GM19351 (cell line): ENCODE measurements at regions not wholly inside any gene's neighbourhood (a gene's known extent, or its start where the extent isn't known, plus 50 kb on each side); places are given as distances from the start of the nearest gene placed in this dataset.
"Not testable (repeated sequence)": the region's sequence is repeated elsewhere in the genome, so short reads cannot be mapped to it uniquely, and the experiment has no call there.

Experiments
- ATAC-seq: cut with Tn5 transposase; IDR thresholded peaks from one replicate; pipeline ENCODE4 v1.9.1; 2021; ENCODE audit warnings: mild to moderate bottlenecking, moderate library complexity; ENCODE audit not compliant: unreplicated experiment

- no peak for ATAC-seq
Observed at GRCh38 chr3:163347944-163348343, 1730.4 kb downstream of the SI start.

- ATAC-seq, result no peak
Observed at GRCh38 chr3:163335429-163335828, 1742.9 kb downstream of the SI start.

GRCh38 chr3:163328680-163329079 is 1749.6 kb downstream of the SI start:
- no peak for ATAC-seq

- no peak for ATAC-seq
Observed at GRCh38 chr3:163327086-163327485, 1751.2 kb downstream of the SI start.

GRCh38 chr3:163315786-163316185 is 1762.5 kb downstream of the SI start:
- ATAC-seq, result no peak

GRCh38 chr3:163306405-163306804 is 1771.9 kb downstream of the SI start:
- ATAC-seq, result no peak

DNA sequence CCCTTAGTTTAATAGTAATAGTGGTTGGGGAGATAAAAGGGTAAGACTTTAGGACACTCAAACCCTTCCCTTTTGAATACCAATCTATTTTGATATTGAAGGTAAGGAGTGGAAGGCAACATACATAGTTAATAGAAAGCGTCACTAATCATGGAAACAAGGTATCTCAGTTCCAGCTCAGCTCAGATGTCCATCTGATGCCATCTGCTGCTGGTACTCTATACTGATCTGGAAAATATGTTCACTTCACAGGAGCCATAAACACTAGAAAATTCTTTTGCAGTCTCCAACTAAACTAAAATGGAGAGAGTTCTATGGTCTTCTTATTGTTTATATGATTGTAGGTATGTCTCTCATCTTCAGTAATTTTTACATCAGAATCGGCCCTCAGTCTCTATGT is 1777.1 kb downstream of the OTOL1 start:
- ATAC-seq, result no peak

DNA sequence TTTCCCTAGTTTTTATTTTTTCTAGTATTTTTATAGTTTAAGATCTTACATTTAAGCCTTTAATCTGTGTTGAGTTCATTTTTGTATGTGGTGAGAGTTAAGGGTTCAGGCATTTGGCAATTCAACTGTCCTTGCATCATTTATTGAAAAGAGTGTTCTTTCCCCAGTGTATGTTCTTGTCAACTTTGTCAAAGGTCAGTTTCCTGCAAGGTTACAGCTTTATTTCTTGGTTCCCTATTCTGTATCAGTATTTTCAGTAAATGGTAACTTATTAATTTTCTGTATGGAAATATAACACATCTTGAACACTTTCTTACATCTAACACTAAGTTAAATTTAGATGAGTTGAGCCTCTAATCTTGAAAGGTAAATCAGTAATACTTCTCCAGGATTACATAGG is 1770.1 kb downstream of the OTOL1 start:
- ATAC-seq, result no peak

- ATAC-seq, result no peak
Observed at GRCh38 chr3:163261618-163262017, 1765.0 kb downstream of the OTOL1 start.

DNA sequence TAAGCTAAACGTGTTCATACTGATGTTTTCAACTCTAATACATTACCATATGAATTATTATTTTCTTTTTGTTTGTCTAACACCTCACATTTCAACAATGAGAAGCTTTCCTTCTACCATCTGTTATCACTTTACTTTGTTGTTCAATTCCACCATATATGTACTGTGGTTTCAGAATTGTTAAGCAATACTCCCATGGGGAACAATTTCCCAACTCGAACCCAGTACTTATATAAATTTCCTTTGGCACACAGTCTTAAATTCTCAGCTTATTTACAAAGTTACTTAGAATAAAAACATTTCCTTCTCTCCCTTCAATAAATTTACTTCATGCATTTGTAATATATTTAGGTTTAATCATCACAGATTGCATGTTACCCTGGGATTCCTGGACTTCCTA is 1764.4 kb downstream of the OTOL1 start:
- no peak for ATAC-seq

DNA sequence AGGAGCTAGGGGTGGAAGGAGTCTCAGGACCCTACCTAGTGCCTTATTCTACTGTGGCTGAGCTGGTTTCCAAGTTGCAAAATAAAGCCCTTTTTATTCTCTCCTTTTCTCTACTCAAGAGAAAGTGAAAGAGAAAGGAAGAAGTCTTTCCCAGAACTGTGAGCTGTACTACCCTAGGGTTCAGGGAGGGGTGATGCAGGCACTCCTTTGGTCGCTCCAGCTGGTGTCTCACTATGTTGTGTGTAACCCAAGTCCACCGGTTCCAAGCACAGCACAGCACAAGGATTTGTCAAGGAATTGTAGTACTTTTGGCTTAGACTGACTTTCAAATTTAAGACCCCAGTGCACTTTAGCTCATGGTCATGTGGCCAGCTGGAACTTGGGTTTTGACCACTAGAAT is 1721.7 kb downstream of the OTOL1 start:
- no peak for ATAC-seq

- no peak for ATAC-seq
Observed at GRCh38 chr3:163213838-163214237, 1717.2 kb downstream of the OTOL1 start.

DNA sequence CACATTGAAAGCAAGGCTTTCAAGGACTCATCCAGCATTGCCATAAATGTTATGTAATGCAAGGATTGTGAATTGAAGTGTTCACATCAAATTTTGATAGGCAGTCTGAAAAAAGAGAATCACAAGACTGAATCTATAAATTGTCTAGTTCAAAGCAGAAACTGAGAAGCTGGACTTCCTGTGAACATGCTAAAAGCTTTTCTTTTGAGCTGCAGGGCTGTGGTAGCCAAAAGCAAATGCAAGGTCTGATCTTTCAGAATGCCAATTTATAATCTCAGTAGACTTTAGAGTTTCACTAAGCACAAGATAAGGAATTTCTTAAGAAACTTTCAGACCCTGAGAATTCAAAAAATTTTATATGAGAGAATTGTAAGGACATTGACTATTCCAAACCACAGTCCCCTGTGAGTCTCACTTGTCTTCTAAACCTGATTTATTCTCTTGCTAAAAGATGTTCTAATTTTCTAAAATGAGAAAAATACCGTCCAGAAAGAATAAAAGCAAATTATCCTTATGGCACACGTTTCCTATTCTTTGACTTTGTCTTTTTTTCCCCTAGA is 1700.3 kb downstream of the OTOL1 start:
- ATAC-seq, result no peak

GRCh38 chr3:163196245-163196644 is 1699.6 kb downstream of the OTOL1 start:
- no peak for ATAC-seq

DNA sequence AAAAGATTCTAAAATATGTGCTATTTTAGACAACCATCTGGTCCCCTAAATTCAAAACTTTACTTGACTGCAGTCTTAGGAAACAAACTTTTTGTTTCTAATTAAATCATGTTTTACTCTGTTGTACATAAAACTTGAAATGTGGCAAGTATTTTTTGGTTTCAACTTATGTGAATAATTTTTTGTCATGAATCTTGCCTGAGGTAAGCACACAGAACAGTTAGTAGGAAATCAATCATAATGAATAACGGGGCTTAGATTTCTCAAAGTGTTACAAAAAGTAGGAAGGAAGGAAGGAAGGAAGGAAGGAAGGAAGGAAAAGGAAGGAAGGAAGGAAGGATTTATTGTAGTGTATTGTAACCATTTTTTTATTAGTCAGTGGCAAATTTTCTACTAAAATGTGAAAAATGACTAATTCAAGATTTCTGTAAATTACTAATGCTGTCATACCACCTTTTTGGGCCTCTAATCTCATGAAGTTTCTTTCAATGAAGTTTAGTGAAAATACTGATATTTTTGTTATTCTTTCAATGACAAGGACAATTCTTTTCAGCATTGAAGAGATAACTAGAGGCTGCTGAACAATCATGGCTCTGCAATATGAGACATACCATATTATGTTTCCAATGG is 1689.2 kb downstream of the OTOL1 start:
- no peak for ATAC-seq

GRCh38 chr3:163175970-163176369 is 1679.4 kb downstream of the OTOL1 start:
- ATAC-seq, result no peak

DNA sequence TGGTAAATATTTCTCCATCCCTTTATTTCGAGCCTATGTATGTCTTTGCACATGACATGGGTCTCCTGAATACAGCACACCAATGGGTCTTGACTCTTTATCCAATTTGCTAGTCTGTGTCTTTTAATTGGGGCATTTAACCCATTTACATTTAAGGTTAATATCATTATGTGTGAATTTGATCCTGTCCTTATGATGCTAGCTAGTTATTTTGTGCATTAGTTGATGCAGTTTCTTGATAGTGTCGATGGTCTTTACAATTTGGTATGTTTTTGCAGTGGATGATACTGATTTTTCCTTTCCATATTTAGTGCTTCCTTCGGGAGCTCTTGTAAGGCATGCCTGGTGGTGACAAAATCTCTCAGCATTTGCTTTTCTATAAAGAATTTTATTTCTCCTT is 1675.9 kb downstream of the OTOL1 start:
- ATAC-seq, result not testable (repeated sequence)

DNA sequence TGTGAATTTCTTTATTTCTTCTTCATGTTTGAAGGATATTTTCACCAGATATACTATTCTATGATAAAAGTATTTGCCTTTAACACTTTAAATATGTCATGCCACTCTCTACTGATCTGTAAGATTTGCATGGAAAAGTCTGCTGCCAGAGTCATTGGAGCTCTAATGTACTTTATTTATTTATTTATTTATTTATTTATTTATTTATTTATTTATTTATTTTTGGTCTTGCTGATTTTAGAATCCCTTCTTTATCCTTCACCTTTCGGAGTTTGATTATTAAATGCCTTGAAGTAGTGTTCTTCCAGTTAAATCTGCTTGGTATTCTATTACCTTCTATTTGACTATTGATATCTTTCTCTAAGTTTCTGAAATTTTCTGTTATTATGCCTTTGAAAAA is 1669.6 kb downstream of the OTOL1 start:
- no peak for ATAC-seq

DNA sequence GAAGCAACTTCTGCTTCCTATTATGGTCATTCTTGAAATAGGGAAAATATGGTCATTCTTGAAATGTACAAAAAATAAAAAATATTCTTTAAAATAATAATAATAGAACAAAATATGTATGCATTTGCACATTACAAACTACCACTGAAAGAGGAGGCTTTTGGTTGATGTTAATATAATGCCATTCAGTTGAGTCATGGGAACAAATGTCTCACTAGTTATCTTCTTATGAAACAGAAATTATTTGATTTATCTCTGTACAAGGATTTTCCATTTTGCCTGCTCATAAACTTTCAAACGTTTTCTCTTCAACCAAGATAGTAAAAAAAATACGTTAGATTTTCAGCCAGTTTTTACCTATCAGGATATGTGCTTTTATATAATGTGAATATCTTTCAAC is 1662.7 kb downstream of the OTOL1 start:
- ATAC-seq, result no peak

DNA sequence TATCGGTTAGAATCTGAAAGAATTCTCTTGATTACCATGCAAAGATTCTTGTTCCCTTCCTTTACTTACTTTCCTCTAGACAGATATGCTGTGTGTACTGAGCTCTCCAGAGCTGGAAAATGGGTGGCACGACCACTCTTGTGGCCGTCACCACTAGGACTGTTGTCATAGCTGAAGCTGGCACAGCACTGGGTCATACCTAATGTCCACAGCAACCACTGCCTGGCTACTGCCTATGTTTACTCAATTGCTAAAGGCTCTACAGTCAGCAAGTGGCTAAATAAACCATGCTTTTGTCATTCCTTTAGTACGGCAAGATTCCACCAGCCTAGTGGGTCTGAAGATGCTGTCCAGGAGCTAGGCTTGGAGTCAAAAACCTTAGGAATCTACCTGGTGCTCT is 1643.0 kb downstream of the OTOL1 start:
- no peak for ATAC-seq

DNA sequence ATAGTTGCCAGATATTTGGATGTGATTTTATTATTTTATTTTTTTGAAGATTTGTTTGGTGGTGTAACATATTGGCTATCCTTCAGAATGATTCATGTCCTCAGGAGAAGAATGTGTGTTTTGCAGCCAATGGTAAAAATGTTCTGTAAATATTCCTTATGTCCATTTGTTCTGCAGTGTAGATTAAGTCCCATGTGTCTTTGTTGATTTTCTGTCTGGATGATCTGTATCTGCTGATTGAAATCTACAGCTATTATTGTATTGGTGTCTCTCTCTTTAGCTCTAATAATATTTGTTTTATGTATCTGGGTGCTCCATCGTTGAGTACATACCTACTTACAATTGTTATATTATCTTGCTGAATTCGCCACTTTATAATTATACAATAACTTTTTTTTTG is 1641.7 kb downstream of the OTOL1 start:
- ATAC-seq, result no peak

GRCh38 chr3:163132111-163132510 is 1635.5 kb downstream of the OTOL1 start:
- ATAC-seq, result no peak

- ATAC-seq, result no peak
Observed at GRCh38 chr3:163129287-163129686, 1632.7 kb downstream of the OTOL1 start.
